ENCODE measurements at regions not wholly inside any gene's neighbourhood (a gene's known extent, or its start where the extent isn't known, plus 50 kb on each side); places are given as distances from the start of the nearest gene placed in this dataset.

- Histone ChIP-seq H3K36me3 (replicated peaks) (no peaks in the 10 kb centered on the region), H3K4me3 (ENCODE audit: low read depth, low read length) (no peak overlapping the region), H3K27ac (no peak overlapping the region), H3K27me3 (replicated peaks) (no peaks in the 10 kb centered on the region)
- in situ Hi-C loops (cut with HindIII; ENCODE audit: low pct_ligation_motif_present, low sequenced_read_pairs), result no loop called here
- no peak for DNase-seq
- no peak for TF ChIP-seq CTCF (IDR thresholded peaks at IDR 0.05; ENCODE audit: low read depth, low read length, missing control alignments)
Measured at GRCh38 chr3:127476936-127477335, 113.6 kb downstream of the TPRA1 start.

- no peak overlapping the region for H3K4me3 ChIP-seq (ENCODE audit: low read depth, low read length)
- H3K27ac ChIP-seq, result no peak overlapping the region
- H3K36me3 ChIP-seq (replicated peaks), result no peaks in the 10 kb centered on the region
- in situ Hi-C loops (cut with HindIII; ENCODE audit: low pct_ligation_motif_present, low sequenced_read_pairs), result no loop called here
- no peaks in the 10 kb centered on the region for H3K27me3 ChIP-seq (replicated peaks)
- DNase-seq, result no peak
- no peak for TF ChIP-seq CTCF (IDR thresholded peaks at IDR 0.05; ENCODE audit: low read depth, low read length, missing control alignments)
Measured at GRCh38 chr3:127475975-127476705, 114.4 kb downstream of the TPRA1 start.

DNA sequence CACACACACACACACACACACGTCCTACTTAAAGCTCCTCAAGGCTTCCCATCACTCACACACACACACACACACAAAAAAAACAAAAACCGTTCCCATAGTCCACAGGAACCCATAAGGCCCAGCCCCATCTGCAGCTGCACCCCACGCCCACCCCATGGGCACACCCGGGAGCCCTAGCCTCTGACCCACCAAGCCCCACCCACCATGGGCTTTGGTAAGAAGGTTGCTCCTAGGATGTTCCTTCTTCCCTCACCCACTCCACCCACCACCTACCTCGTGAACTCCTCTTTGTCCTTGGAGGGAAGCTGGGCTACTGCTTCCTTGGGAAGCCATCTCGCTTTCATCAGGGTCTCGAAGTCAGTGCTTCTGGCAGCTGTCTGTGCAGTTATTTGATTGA is 115.1 kb downstream of the TPRA1 start:
- in situ Hi-C loops (cut with HindIII; ENCODE audit: low pct_ligation_motif_present, low sequenced_read_pairs), result no loop called here
- Histone ChIP-seq H3K36me3 (replicated peaks) (no peaks in the 10 kb centered on the region), H3K27me3 (replicated peaks) (no peaks in the 10 kb centered on the region), H3K27ac (no peak overlapping the region), H3K4me3 (ENCODE audit: low read depth, low read length) (no peak overlapping the region)
- no peak for TF ChIP-seq CTCF (IDR thresholded peaks at IDR 0.05; ENCODE audit: low read depth, low read length, missing control alignments)
- no peak for DNase-seq

GRCh38 chr3:127473244-127474024 is 117.1 kb downstream of the TPRA1 start:
- no peak for DNase-seq
- Histone ChIP-seq H3K4me3 (ENCODE audit: low read depth, low read length) (no peak overlapping the region), H3K36me3 (replicated peaks) (no peaks in the 10 kb centered on the region), H3K27me3 (replicated peaks) (no peaks in the 10 kb centered on the region), H3K27ac (no peak overlapping the region)
- peak; percentile 37 for TF ChIP-seq CTCF (IDR thresholded peaks at IDR 0.05; ENCODE audit: low read depth, low read length, missing control alignments)
- in situ Hi-C loops (cut with HindIII; ENCODE audit: low pct_ligation_motif_present, low sequenced_read_pairs), result no loop called here

GRCh38 chr3:127472506-127472905 is 118.0 kb downstream of the TPRA1 start:
- Histone ChIP-seq H3K4me3 (ENCODE audit: low read depth, low read length) (no peak overlapping the region), H3K36me3 (replicated peaks) (no peaks in the 10 kb centered on the region), H3K27me3 (replicated peaks) (no peaks in the 10 kb centered on the region), H3K27ac (no peak overlapping the region)
- DNase-seq, result no peak
- TF ChIP-seq CTCF (IDR thresholded peaks at IDR 0.05; ENCODE audit: low read depth, low read length, missing control alignments), result no peak
- in situ Hi-C loops (cut with HindIII; ENCODE audit: low pct_ligation_motif_present, low sequenced_read_pairs), result no loop called here
